ENCODE measurements at regions not wholly inside any gene's neighbourhood (a gene's known extent, or its start where the extent isn't known, plus 50 kb on each side); places are given as distances from the start of the nearest gene placed in this dataset.
"Not testable (repeated sequence)": the region's sequence is repeated elsewhere in the genome, so short reads cannot be mapped to it uniquely, and the experiment has no call there.

GRCh38 chr2:129550536-129550935 is 428.9 kb upstream of the RAB6C start:
- intact Hi-C loops (cut with micrococcal nuclease): no loop called here
- Mint-ChIP-seq H3K9me3 (no peaks in the 10 kb centered on the region), H3K27ac (no peak overlapping the region), H3K4me3 (no peak overlapping the region), H3K36me3 (no peaks in the 10 kb centered on the region), H3K4me1 (ENCODE audit: low read depth) (no peaks in the 10 kb centered on the region), H3K27me3 (no peaks in the 10 kb centered on the region)
- DNase-seq: no peak
- POLR2A ChIA-PET: no interaction called here
- CTCF ChIA-PET: no interaction called here

- ChIA-PET CTCF (no interaction called here), POLR2A (no interaction called here)
- Mint-ChIP-seq H3K4me1 (ENCODE audit: low read depth) (no peaks in the 10 kb centered on the region), H3K4me3 (no peak overlapping the region), H3K27me3 (no peaks in the 10 kb centered on the region), H3K9me3 (no peaks in the 10 kb centered on the region), H3K36me3 (no peaks in the 10 kb centered on the region), H3K27ac (no peak overlapping the region)
- intact Hi-C loops (cut with micrococcal nuclease): no loop called here
- no peak for DNase-seq
These were observed 425.1 kb upstream of the RAB6C start for GRCh38 chr2:129554373-129554772.

- Mint-ChIP-seq H3K27ac (no peak overlapping the region), H3K27me3 (no peaks in the 10 kb centered on the region), H3K36me3 (no peaks in the 10 kb centered on the region), H3K4me1 (ENCODE audit: low read depth) (no peaks in the 10 kb centered on the region), H3K4me3 (no peak overlapping the region), H3K9me3 (no peaks in the 10 kb centered on the region)
- intact Hi-C loops (cut with micrococcal nuclease): no loop called here
- no peak for DNase-seq
- CTCF ChIA-PET: no interaction called here
- POLR2A ChIA-PET: no interaction called here
These were observed 420.4 kb upstream of the RAB6C start for GRCh38 chr2:129559101-129559500.

GRCh38 chr2:129565551-129566109 is 413.8 kb upstream of the RAB6C start:
- Mint-ChIP-seq H3K4me3 (no peak overlapping the region), H3K36me3 (no peaks in the 10 kb centered on the region), H3K4me1 (ENCODE audit: low read depth) (no peaks in the 10 kb centered on the region), H3K27ac (no peak overlapping the region), H3K27me3 (no peaks in the 10 kb centered on the region), H3K9me3 (peaks cover 11% of the 10 kb centered on the region)
- ChIA-PET POLR2A (no interaction called here), CTCF (no interaction called here)
- no peak for DNase-seq
- intact Hi-C loops (cut with micrococcal nuclease): no loop called here

GRCh38 chr2:129570812-129571211 is 408.7 kb upstream of the RAB6C start:
- H3K4me3 Mint-ChIP-seq; H3K27ac Mint-ChIP-seq; intact Hi-C loops (cut with micrococcal nuclease); H3K36me3 Mint-ChIP-seq; CTCF ChIA-PET; H3K4me1 Mint-ChIP-seq (ENCODE audit: low read depth); H3K27me3 Mint-ChIP-seq; POLR2A ChIA-PET; DNase-seq: not testable (repeated sequence)
- peaks cover 34% of the 10 kb centered on the region for H3K9me3 Mint-ChIP-seq

- no peak for DNase-seq
- ChIA-PET CTCF (no interaction called here), POLR2A (no interaction called here)
- H3K9me3 Mint-ChIP-seq: peaks cover 25% of the 10 kb centered on the region
- no peak overlapping the region for H3K4me3 Mint-ChIP-seq
- no peaks in the 10 kb centered on the region for H3K4me1 Mint-ChIP-seq (ENCODE audit: low read depth)
- no peak overlapping the region for H3K27ac Mint-ChIP-seq
- no peaks in the 10 kb centered on the region for H3K36me3 Mint-ChIP-seq
- H3K27me3 Mint-ChIP-seq: no peaks in the 10 kb centered on the region
- intact Hi-C loops (cut with micrococcal nuclease): no loop called here
These were observed 404.0 kb upstream of the RAB6C start for GRCh38 chr2:129575431-129575830.

GRCh38 chr2:129575880-129576279 is 403.6 kb upstream of the RAB6C start:
- Mint-ChIP-seq H3K4me3 (no peak overlapping the region), H3K9me3 (peaks cover 20% of the 10 kb centered on the region), H3K36me3 (no peaks in the 10 kb centered on the region), H3K27ac (no peak overlapping the region), H3K27me3 (no peaks in the 10 kb centered on the region), H3K4me1 (ENCODE audit: low read depth) (no peaks in the 10 kb centered on the region)
- DNase-seq: no peak
- ChIA-PET CTCF (no interaction called here), POLR2A (no interaction called here)
- intact Hi-C loops (cut with micrococcal nuclease): no loop called here

GRCh38 chr2:129580001-129580400 is 399.5 kb upstream of the RAB6C start:
- no peak overlapping the region for H3K4me3 Mint-ChIP-seq
- no peaks in the 10 kb centered on the region for H3K27me3 Mint-ChIP-seq
- no peak overlapping the region for H3K27ac Mint-ChIP-seq
- intact Hi-C loops (cut with micrococcal nuclease): no loop called here
- peaks cover 8% of the 10 kb centered on the region for H3K9me3 Mint-ChIP-seq
- DNase-seq: no peak
- H3K4me1 Mint-ChIP-seq (ENCODE audit: low read depth): no peaks in the 10 kb centered on the region
- H3K36me3 Mint-ChIP-seq: no peaks in the 10 kb centered on the region
- ChIA-PET POLR2A (no interaction called here), CTCF (no interaction called here)

GRCh38 chr2:129585760-129586159 is 393.7 kb upstream of the RAB6C start:
- DNase-seq: no peak
- intact Hi-C loops (cut with micrococcal nuclease): no loop called here
- Mint-ChIP-seq H3K27ac (no peak overlapping the region), H3K4me3 (no peak overlapping the region), H3K9me3 (peaks cover 8% of the 10 kb centered on the region), H3K4me1 (ENCODE audit: low read depth) (no peaks in the 10 kb centered on the region), H3K36me3 (no peaks in the 10 kb centered on the region), H3K27me3 (no peaks in the 10 kb centered on the region)
- CTCF ChIA-PET: no interaction called here
- POLR2A ChIA-PET: no interaction called here

- H3K4me1 Mint-ChIP-seq (ENCODE audit: low read depth): no peaks in the 10 kb centered on the region
- POLR2A ChIA-PET: no interaction called here
- no peak overlapping the region for H3K27ac Mint-ChIP-seq
- no peaks in the 10 kb centered on the region for H3K36me3 Mint-ChIP-seq
- H3K4me3 Mint-ChIP-seq: no peak overlapping the region
- no peak for DNase-seq
- H3K27me3 Mint-ChIP-seq: no peaks in the 10 kb centered on the region
- CTCF ChIA-PET: no interaction called here
- H3K9me3 Mint-ChIP-seq: no peaks in the 10 kb centered on the region
- intact Hi-C loops (cut with micrococcal nuclease): no loop called here
These were observed 391.9 kb upstream of the RAB6C start for GRCh38 chr2:129587426-129588064.

GRCh38 chr2:129604560-129604959 is 374.9 kb upstream of the RAB6C start:
- ChIA-PET CTCF (no interaction called here), POLR2A (no interaction called here)
- Mint-ChIP-seq H3K27ac (no peak overlapping the region), H3K4me1 (ENCODE audit: low read depth) (no peaks in the 10 kb centered on the region), H3K4me3 (no peak overlapping the region), H3K9me3 (peaks cover 8% of the 10 kb centered on the region), H3K36me3 (no peaks in the 10 kb centered on the region), H3K27me3 (peaks cover 3% of the 10 kb centered on the region)
- DNase-seq: no peak
- intact Hi-C loops (cut with micrococcal nuclease): no loop called here

GRCh38 chr2:129605646-129606045 is 373.8 kb upstream of the RAB6C start:
- POLR2A ChIA-PET: no interaction called here
- peaks cover 3% of the 10 kb centered on the region for H3K27me3 Mint-ChIP-seq
- no peak for DNase-seq
- CTCF ChIA-PET: no interaction called here
- H3K9me3 Mint-ChIP-seq: peaks cover 9% of the 10 kb centered on the region
- H3K4me3 Mint-ChIP-seq: no peak overlapping the region
- intact Hi-C loops (cut with micrococcal nuclease): no loop called here
- H3K27ac Mint-ChIP-seq: no peak overlapping the region
- H3K4me1 Mint-ChIP-seq (ENCODE audit: low read depth): no peaks in the 10 kb centered on the region
- H3K36me3 Mint-ChIP-seq: no peaks in the 10 kb centered on the region

- CTCF ChIA-PET: no interaction called here
- no peak for DNase-seq
- POLR2A ChIA-PET: no interaction called here
- Mint-ChIP-seq H3K4me3 (no peak overlapping the region), H3K9me3 (peaks cover 9% of the 10 kb centered on the region), H3K4me1 (ENCODE audit: low read depth) (no peaks in the 10 kb centered on the region), H3K36me3 (no peaks in the 10 kb centered on the region), H3K27me3 (peaks cover 3% of the 10 kb centered on the region), H3K27ac (no peak overlapping the region)
- intact Hi-C loops (cut with micrococcal nuclease): no loop called here
These were observed 372.8 kb upstream of the RAB6C start for GRCh38 chr2:129606496-129607270.

All from activated CD4-positive, alpha-beta memory T cell treated with anti-CD3 and anti-CD28 coated beads for 36 hours (primary cell).